Stimulated activated effector memory CD8-positive, alpha-beta T cell treated with anti-CD3 and anti-CD28 coated beads, Interleukin-12 subunit alpha, Interleukin-12 subunit beta, amount 100 ng/mL, for 72 hours (primary cell): ENCODE measurements at regions not wholly inside any gene's neighbourhood (a gene's known extent, or its start where the extent isn't known, plus 50 kb on each side); places are given as distances from the start of the nearest gene placed in this dataset.
"Not testable (repeated sequence)": the region's sequence is repeated elsewhere in the genome, so short reads cannot be mapped to it uniquely, and the experiment has no call there.

Experiments used
- ATAC-seq: fragments of 150-1000 bp; cut with Tn5 transposase; 2 replicates; pipeline ENCODE4 v1.10.0; 2021
- DNase-seq, 2 donors: peaks; one replicate each; pipeline ENCODE4 v3.0.0; 2021 to 2022; ENCODE audit warnings: low spot score in 2 of 2
- H3K27ac Mint-ChIP-seq: one replicate; pipeline ENCODE4 v1.8.0; 2022; ENCODE audit warnings: mild to moderate bottlenecking, mixed read lengths
- H3K36me3 Mint-ChIP-seq: one replicate; pipeline ENCODE4 v1.8.0; 2022; ENCODE audit warnings: mild to moderate bottlenecking, mixed read lengths
- H3K4me1 Mint-ChIP-seq: one replicate; pipeline ENCODE4 v1.8.0; 2022; ENCODE audit warnings: mixed read lengths
- H3K4me3 Mint-ChIP-seq: one replicate; pipeline ENCODE4 v1.8.0; 2022; ENCODE audit warnings: mild to moderate bottlenecking, mixed read lengths
- H3K9me3 Mint-ChIP-seq: one replicate; pipeline ENCODE4 v1.8.0; 2022; ENCODE audit warnings: mixed read lengths

DNA sequence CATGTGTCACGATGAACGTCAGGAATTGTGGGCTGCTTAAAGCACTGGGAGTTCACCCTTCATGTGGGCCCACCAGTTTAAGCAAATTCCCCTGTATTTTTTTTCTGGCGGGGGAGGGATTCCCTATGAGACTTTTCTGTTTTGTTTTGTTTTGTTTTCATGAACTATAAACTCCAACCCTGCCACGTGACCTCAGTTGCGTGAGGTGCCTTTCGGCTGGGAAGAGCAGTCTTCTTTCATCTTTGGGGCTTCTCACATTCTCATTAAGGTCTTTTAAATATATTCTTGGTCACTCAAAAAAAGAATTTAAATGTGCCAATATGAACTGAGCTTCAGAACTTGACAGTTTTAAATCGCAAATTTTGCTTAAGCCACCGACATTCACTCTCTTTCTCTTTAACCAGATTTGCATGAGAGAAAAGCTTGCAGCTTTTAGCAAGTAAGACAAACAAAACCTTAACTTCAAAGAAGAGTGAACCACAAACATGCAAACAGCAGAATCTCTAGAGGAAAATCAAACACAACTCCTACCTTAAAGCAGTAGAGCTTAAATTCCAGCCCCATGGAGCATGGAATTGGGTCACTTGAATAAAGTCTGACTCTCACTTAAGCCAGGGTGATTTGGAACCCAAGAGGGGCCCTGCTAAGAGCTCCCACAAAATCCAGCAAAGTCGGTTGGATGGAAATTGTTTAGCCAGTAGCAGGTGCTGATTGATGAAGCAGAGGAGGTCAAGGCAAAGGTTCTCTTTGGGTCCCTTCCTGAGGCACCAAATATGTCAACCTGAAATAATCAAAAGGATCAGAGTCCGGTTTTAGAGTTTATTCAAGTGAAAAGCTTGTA lies 699.8 kb upstream of the GBE1 start:
- Mint-ChIP-seq H3K4me3 (no peak overlapping the region), H3K4me1 (no peaks in the 10 kb centered on the region), H3K9me3 (peaks cover 8% of the 10 kb centered on the region), H3K36me3 (no peaks in the 10 kb centered on the region), H3K27ac (no peak overlapping the region)
- ATAC-seq (no peak), DNase-seq (no peak)

DNA sequence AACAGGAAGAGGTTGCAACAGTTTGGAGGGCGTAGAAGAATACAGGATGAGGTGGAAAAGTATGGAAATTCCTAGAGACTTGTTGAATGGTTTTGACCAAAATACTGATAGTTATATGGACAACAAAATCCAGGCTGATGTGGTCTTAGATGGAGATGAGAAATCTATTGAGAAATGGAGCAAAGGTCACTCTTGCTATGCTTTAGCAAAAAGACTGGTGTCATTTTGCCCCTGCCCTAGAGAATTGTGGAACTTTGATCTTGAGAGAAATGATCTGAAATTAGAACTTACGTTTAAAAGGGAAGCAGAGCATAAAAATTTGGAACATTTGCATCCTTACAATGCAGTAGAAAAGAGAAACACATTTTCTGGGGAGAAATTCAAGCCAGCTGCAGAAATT lies 686.9 kb upstream of the GBE1 start:
- DNase-seq: no peak
- ATAC-seq: no peak
- H3K4me1 Mint-ChIP-seq: no peaks in the 10 kb centered on the region
- H3K36me3 Mint-ChIP-seq: no peaks in the 10 kb centered on the region
- no peak overlapping the region for H3K27ac Mint-ChIP-seq
- H3K9me3 Mint-ChIP-seq: peaks cover 7% of the 10 kb centered on the region
- no peak overlapping the region for H3K4me3 Mint-ChIP-seq

DNA sequence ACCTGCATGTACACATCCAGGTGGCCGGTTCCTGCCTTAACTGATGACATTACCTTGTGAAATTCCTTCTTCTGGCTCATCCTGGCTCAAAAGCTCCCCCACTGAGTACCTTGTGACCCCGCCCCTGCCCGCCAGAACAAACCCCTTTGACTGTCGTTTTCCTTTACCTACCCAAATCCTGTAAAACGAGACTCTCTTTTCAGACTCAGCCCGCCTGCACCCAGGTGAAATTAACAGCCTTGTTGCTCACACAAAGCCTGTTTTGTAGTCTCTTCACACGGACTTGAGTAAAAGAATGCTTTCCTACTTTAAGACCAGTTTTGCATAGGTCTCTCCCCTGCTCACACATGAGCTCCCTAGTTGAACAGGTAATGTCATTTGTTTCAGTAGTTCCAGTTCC lies 667.4 kb upstream of the GBE1 start:
- H3K4me1 Mint-ChIP-seq, DNase-seq, H3K4me3 Mint-ChIP-seq, ATAC-seq, H3K36me3 Mint-ChIP-seq, H3K27ac Mint-ChIP-seq: not testable (repeated sequence)
- peaks cover 14% of the 10 kb centered on the region for H3K9me3 Mint-ChIP-seq

DNA sequence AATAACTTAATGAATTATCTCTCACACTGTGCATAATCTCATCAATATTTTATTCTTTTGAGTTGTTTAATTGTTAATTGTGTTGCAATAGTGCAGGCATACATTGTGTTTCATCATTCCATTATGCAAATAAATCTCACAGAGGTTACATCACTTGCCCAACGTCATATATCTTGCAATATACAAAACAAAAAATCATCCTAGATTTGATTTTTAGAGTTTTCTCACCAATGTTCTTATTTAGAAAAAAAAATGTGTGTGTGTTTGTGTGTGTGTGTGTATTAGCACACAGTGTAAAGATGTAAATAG lies 662.5 kb upstream of the GBE1 start:
- H3K4me3 Mint-ChIP-seq: no peak overlapping the region
- H3K4me1 Mint-ChIP-seq: no peaks in the 10 kb centered on the region
- ATAC-seq: no peak
- peaks cover 9% of the 10 kb centered on the region for H3K9me3 Mint-ChIP-seq
- H3K36me3 Mint-ChIP-seq: no peaks in the 10 kb centered on the region
- no peak overlapping the region for H3K27ac Mint-ChIP-seq
- DNase-seq: no peak

DNA sequence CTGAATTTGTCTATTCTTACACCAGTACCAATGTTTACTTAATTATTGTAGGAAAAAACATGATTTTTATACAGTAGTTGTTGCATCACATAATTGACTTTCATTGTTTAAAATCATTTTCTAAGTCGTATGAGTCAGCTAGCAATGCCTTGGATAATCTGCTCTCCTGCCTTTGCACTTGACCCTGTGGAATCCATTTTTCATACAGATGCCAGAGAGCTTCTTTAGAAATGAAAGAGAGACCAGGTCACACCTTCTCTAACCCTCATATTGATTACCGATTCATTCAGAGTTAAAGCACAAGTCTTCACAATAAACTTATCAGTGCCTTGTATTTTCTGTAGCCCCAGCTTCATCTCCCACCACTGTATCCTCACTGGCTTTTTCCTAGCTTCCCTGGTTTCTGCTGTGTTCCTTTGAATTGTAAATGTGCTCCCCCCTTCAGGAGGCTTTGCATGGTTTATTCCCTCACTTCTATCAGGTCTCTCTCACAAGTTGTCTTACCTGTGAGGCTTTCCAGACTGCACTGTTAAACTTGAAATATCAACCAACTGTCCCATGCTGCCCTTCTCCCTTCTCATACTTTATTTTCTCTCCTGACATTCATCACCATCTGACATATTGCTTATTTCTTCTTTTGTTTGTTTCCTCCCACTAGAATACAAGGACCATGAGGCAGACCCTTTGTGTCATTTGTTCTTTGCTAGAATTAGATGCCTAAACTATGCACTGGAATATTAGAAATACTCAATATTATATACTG lies 662.0 kb upstream of the GBE1 start:
- H3K27ac Mint-ChIP-seq: no peak overlapping the region
- ATAC-seq: no peak
- no peak overlapping the region for H3K4me3 Mint-ChIP-seq
- no peaks in the 10 kb centered on the region for H3K4me1 Mint-ChIP-seq
- no peaks in the 10 kb centered on the region for H3K36me3 Mint-ChIP-seq
- peaks cover 6% of the 10 kb centered on the region for H3K9me3 Mint-ChIP-seq
- DNase-seq: no peak

DNA sequence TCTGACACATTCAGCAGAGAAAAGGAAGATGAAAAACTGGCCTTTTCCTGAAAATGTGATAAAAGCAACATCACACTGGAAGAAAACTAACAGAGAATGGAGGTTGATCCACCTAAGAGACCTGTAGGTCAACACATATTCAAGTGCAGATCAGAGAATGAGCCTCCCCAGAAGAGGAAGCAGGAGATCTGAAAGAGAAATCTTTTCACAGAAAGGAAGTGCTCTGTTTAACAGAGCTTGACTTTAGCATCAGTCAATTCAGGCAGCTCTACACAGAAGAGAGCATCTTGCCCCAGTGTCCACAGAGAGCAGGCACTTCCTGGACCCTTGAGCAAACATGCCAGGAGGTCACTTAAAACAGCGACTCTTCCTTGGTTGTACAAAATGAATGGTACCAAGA lies 655.4 kb upstream of the GBE1 start:
- H3K4me1 Mint-ChIP-seq: no peaks in the 10 kb centered on the region
- ATAC-seq: no peak

DNA sequence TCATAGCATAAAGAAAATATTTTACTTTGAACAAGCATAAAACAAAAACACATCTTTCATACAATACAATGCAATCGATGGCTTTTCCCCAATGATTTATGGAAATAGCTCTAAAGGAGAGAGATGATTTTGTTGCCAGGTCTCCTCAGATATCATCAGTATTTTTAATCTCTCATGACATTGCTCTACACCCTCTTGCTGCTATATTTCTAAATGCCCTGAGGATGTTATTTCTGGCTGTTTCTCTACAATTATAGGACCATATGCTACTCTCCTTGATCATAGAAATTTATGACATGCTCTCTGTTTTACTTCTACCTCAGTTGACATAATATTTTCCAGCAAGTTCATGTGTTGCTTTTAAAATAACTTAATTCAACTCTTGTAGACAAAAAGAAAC lies 654.9 kb upstream of the GBE1 start:
- no peak for ATAC-seq
- DNase-seq: no peak
- H3K9me3 Mint-ChIP-seq: peaks cover 9% of the 10 kb centered on the region
- H3K4me3 Mint-ChIP-seq: no peak overlapping the region
- H3K27ac Mint-ChIP-seq: no peak overlapping the region
- H3K36me3 Mint-ChIP-seq: no peaks in the 10 kb centered on the region
- no peaks in the 10 kb centered on the region for H3K4me1 Mint-ChIP-seq

More for the DNA sequence above, 655.4 kb upstream of the GBE1 start:
- Mint-ChIP-seq H3K9me3 (peaks cover 9% of the 10 kb centered on the region), H3K27ac (no peak overlapping the region), H3K4me3 (no peak overlapping the region), H3K36me3 (no peaks in the 10 kb centered on the region)
- DNase-seq: no peak

DNA sequence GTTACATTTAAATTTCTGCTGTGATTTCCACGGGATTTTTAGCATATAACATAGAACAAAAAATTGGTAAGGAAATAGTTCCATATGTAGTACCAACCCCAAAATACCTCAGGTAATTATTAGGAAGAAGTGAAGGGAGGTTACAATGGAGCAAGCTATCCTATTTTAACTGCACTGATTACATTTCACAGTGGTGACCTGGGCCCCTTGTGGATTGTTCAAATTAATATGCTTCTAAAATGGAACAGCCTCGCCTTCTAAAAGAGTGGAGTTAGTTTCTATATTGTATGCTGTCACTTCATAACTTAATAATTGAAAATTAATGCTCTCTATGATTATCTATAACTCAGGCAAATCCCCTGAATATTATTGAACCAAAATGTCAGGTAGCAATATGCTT lies 651.7 kb upstream of the GBE1 start:
- Mint-ChIP-seq H3K4me1 (no peaks in the 10 kb centered on the region), H3K27ac (no peak overlapping the region), H3K36me3 (no peaks in the 10 kb centered on the region), H3K9me3 (peaks cover 9% of the 10 kb centered on the region), H3K4me3 (no peak overlapping the region)
- ATAC-seq (no peak), DNase-seq (no peak)

DNA sequence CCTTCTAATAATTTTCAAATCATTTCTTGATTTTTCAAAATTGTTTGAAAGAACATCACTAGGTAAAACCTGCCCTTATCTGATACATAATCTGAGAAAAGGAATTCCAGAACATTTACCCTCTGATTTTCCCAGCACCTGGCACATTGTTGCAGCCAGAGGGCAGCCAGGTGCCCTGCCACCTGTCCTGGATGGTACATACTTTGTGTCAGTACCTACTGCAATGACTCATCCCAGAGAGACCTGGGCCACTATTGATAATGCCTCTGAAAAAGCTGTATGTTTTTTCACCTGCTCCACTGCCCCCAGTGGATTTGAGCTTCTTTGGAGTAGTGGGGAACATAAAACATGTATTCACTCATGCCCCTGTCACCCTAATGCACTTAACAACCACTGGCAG lies 648.9 kb upstream of the GBE1 start:
- ATAC-seq: no peak
- Mint-ChIP-seq H3K27ac (no peak overlapping the region), H3K4me1 (no peaks in the 10 kb centered on the region), H3K36me3 (no peaks in the 10 kb centered on the region), H3K4me3 (no peak overlapping the region), H3K9me3 (peaks cover 5% of the 10 kb centered on the region)
- no peak for DNase-seq

DNA sequence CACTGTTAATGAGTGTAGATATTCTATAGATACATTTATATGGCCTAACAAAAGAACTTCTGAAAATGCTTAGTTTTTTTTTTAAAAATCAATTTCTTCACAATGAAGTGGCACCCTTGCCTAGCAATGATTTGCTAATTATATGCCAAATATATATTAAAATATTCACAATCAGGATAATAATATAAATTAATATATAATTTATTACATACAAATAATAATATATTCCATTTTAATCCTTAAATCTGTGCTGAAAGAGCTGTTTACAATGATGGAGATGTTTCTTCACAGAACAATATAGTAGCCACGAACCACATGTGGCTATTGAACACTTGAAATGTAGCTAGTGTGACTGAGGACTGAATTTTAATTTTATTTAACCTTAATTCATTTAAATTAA lies 648.4 kb upstream of the GBE1 start:
- DNase-seq (no peak), ATAC-seq (no peak)
- H3K9me3 Mint-ChIP-seq: peaks cover 6% of the 10 kb centered on the region
- no peaks in the 10 kb centered on the region for H3K4me1 Mint-ChIP-seq
- H3K4me3 Mint-ChIP-seq: no peak overlapping the region
- no peaks in the 10 kb centered on the region for H3K36me3 Mint-ChIP-seq
- H3K27ac Mint-ChIP-seq: no peak overlapping the region

DNA sequence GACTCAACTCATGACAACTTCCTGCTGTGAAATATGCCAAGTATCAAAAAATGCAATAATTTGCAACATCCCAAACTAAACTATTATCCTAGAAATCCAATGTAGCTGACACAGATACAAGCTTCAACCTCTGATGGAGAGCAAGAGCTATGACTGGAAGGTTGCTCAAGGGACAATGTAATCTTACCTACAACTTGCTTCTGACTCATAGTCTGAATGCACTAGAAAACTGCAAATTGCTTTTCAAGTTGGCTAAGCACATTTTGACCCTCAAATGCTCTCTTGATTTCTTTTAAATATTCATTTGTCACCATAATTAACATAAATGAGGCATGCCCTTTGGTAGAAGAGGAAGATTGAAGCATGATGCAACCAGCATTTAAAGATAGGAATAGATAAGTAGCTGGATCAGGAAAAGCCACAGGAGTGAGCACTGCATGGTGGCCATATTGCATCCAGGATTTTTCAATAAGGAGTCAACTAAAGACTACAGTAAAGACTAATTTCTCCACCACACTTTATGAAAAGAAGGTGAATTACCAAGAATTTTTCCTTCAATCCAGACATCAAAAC lies 630.8 kb upstream of the GBE1 start:
- Mint-ChIP-seq H3K36me3 (no peaks in the 10 kb centered on the region), H3K4me3 (no peak overlapping the region), H3K27ac (no peak overlapping the region), H3K4me1 (no peaks in the 10 kb centered on the region), H3K9me3 (peaks cover 6% of the 10 kb centered on the region)
- no peak for DNase-seq
- ATAC-seq: no peak

DNA sequence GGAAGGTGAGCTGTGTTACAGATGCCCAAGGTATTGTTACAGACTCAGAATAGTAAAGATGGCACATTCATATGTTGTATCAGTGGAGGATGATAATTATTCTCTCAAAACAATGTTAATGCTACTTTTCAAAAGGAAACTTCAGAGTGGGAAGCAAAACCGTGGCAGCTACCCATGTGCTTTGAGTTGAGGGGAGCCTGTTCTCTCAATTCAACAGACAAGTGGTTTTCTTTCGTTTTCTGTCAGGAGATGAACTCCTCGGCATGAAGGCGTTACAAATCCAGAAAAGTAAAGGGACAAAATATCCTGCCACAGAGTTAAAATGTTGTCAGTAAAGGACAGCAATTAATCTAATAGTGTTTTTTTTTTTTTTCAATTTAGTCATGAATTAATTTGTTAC lies 629.4 kb upstream of the GBE1 start:
- no peaks in the 10 kb centered on the region for H3K4me1 Mint-ChIP-seq
- DNase-seq (no peak), ATAC-seq (no peak)
- peaks cover 6% of the 10 kb centered on the region for H3K9me3 Mint-ChIP-seq
- H3K36me3 Mint-ChIP-seq: no peaks in the 10 kb centered on the region
- H3K4me3 Mint-ChIP-seq: no peak overlapping the region
- no peak overlapping the region for H3K27ac Mint-ChIP-seq

DNA sequence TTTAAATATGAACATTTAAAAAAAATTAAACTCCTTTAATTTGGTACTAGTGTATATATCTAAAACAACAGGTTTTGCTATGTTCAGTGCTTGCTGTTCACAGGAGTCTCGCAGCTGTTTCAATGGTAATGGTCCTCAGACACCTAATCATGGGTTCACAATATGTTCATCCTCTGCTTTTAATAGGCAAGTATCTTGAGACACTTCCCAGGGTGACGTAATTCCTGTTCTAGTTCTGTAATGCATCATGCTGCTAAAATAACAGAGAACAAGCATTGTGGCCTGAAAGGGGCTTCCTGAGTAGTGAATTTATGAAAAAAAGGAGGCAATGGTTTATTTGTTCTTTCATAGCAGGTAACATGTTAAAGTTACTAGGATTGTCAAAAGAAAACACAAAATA lies 625.2 kb upstream of the GBE1 start:
- DNase-seq (no peak), ATAC-seq (no peak)
- H3K4me3 Mint-ChIP-seq: no peak overlapping the region
- peaks cover 4% of the 10 kb centered on the region for H3K9me3 Mint-ChIP-seq
- no peaks in the 10 kb centered on the region for H3K4me1 Mint-ChIP-seq
- no peaks in the 10 kb centered on the region for H3K36me3 Mint-ChIP-seq
- H3K27ac Mint-ChIP-seq: no peak overlapping the region

DNA sequence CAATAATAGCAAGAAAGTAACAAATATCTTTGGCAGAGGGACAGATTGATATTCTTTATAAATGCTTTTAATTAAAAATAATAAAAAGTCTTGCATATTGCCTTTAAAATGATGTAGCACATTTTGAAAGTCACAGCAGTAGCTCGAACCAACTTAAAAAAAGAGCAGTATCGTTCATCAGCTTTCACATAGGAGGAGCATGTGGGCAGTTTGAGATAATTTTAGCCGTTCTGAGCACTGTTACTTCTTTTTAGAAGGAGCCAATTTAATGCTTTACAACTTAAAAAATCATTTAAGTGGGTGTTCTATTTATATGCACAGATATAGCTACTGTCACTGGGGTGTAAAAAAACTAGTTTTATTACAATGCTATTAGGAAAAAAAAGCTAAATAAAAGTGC lies 622.7 kb upstream of the GBE1 start:
- Mint-ChIP-seq H3K4me1 (no peaks in the 10 kb centered on the region), H3K36me3 (no peaks in the 10 kb centered on the region), H3K9me3 (peaks cover 4% of the 10 kb centered on the region), H3K4me3 (no peak overlapping the region), H3K27ac (no peak overlapping the region)
- no peak for ATAC-seq
- DNase-seq: no peak

DNA sequence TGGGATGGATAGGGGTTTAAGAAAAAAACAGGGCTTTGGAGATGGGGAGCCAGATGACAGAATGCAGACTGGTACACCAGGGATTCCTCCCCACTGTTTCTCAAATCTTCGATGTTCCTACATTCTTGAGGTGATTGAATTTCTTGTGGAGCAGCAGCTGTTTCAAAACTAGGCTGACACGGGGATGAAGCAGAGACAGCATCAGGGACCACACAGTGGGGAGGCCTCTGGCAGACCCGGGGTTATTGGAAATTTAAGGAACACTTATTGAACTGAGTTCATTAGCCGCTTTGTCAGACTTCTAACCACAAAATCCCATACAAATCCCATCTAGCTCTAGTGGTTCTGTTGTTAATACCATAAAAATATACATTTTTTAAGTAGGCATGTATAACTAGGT lies 621.4 kb upstream of the GBE1 start:
- no peaks in the 10 kb centered on the region for H3K4me1 Mint-ChIP-seq
- no peak for ATAC-seq
- peaks cover 4% of the 10 kb centered on the region for H3K9me3 Mint-ChIP-seq
- H3K27ac Mint-ChIP-seq: no peak overlapping the region
- no peak for DNase-seq
- no peak overlapping the region for H3K4me3 Mint-ChIP-seq
- H3K36me3 Mint-ChIP-seq: no peaks in the 10 kb centered on the region

DNA sequence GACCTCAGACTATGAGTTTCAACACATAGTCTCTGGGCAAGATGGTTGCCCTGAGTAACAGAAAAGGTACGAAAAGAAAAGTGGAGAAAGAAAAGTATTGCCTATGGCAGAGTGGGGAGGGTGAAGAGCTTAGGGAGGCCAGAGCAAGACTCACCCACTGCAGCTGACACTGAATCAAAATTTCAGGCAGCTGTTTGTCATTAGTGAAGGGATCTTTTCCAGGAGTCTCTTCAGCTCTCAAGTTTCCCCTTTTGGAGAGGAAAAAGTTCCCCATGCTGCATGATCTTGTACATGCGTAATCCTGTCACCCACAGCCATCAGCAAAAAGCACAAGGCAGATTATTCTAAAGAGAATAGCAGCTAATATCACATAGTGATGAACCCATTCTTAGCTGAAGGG lies 616.9 kb upstream of the GBE1 start:
- Mint-ChIP-seq H3K9me3 (peaks cover 17% of the 10 kb centered on the region), H3K4me3 (no peak overlapping the region), H3K27ac (no peak overlapping the region), H3K36me3 (no peaks in the 10 kb centered on the region), H3K4me1 (no peaks in the 10 kb centered on the region)
- no peak for ATAC-seq
- DNase-seq: no peak
